ENCODE measurements at regions not wholly inside any gene's neighbourhood (a gene's known extent, or its start where the extent isn't known, plus 50 kb on each side); places are given as distances from the start of the nearest gene placed in this dataset.

GRCh38 chr5:54832858-54833257 is 152.5 kb downstream of the ESM1 start:
- Mint-ChIP-seq H3K27me3 (no peaks in the 10 kb centered on the region), H3K4me3 (peak overlapping the region in 1 of 2 donors; percentile 53), H3K36me3 (peaks cover 0 to 3% of the 10 kb centered on the region in 2 donors), H3K27ac (peak overlapping the region; percentile 93), H3K9me3 (no peaks in the 10 kb centered on the region), H3K4me1 (peaks cover 23 to 37% of the 10 kb centered on the region in 2 donors)
- DNase-seq (peak; percentile 53), ATAC-seq (replicated peaks) (peak; percentile 97 to 98)

GRCh38 chr5:54832045-54832444 is 153.3 kb downstream of the ESM1 start:
- DNase-seq (no peak), ATAC-seq (replicated peaks) (no peak)
- no peak overlapping the region for H3K4me3 Mint-ChIP-seq
- peaks cover 23 to 37% of the 10 kb centered on the region in 2 donors for H3K4me1 Mint-ChIP-seq
- H3K27me3 Mint-ChIP-seq = no peaks in the 10 kb centered on the region
- no peak overlapping the region for H3K27ac Mint-ChIP-seq
- no peaks in the 10 kb centered on the region for H3K9me3 Mint-ChIP-seq
- peaks cover 0 to 3% of the 10 kb centered on the region in 2 donors for H3K36me3 Mint-ChIP-seq

- no peak for ATAC-seq (replicated peaks)
- Mint-ChIP-seq H3K27ac (no peak overlapping the region), H3K36me3 (peaks cover 0 to 3% of the 10 kb centered on the region in 2 donors)
These were observed 154.2 kb downstream of the ESM1 start for GRCh38 chr5:54831233-54831632.

GRCh38 chr5:54829676-54830535 is 155.5 kb downstream of the ESM1 start:
- H3K27me3 Mint-ChIP-seq = no peaks in the 10 kb centered on the region
- no peaks in the 10 kb centered on the region for H3K9me3 Mint-ChIP-seq
- no peak overlapping the region for H3K27ac Mint-ChIP-seq
- ATAC-seq (replicated peaks) = no peak
- H3K36me3 Mint-ChIP-seq = peaks cover 0 to 3% of the 10 kb centered on the region in 2 donors
- no peak for DNase-seq
- peaks cover 17 to 37% of the 10 kb centered on the region in 2 donors for H3K4me1 Mint-ChIP-seq
- no peak overlapping the region for H3K4me3 Mint-ChIP-seq

More at GRCh38 chr5:54831233-54831632, 154.2 kb downstream of the ESM1 start:
- H3K27me3 Mint-ChIP-seq = no peaks in the 10 kb centered on the region
- no peaks in the 10 kb centered on the region for H3K9me3 Mint-ChIP-seq
- peaks cover 21 to 37% of the 10 kb centered on the region in 2 donors for H3K4me1 Mint-ChIP-seq
- DNase-seq = no peak
- no peak overlapping the region for H3K4me3 Mint-ChIP-seq

- ATAC-seq (replicated peaks) (no peak), DNase-seq (no peak)
- H3K36me3 Mint-ChIP-seq = peaks cover 0 to 3% of the 10 kb centered on the region in 2 donors
- H3K9me3 Mint-ChIP-seq = no peaks in the 10 kb centered on the region
- peaks cover 16 to 29% of the 10 kb centered on the region in 2 donors for H3K4me1 Mint-ChIP-seq
- H3K4me3 Mint-ChIP-seq = no peak overlapping the region
- H3K27me3 Mint-ChIP-seq = no peaks in the 10 kb centered on the region
- H3K27ac Mint-ChIP-seq = no peak overlapping the region
These were observed 156.3 kb downstream of the ESM1 start for GRCh38 chr5:54829102-54829501.

DNA sequence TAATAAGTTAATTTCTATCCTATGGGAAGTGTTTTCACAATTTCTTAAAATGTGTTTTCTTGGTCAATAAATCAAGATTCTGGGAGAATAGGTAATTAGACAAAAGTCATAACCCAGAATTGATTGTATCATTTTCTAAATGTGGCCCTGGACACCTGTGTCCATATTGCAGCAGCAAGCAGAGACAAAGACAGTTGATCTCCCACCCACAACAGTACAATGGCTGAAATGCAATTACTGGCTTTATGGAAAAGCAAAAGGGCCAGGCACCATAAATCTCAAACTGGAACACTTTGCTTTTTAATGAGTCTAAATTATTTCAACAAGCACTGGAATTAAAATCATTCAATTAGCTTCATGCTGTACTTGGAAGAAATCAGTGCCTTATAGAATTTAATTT is 157.2 kb downstream of the ESM1 start:
- Mint-ChIP-seq H3K4me3 (no peak overlapping the region), H3K27ac (no peak overlapping the region), H3K36me3 (no peaks in the 10 kb centered on the region), H3K4me1 (peaks cover 8 to 19% of the 10 kb centered on the region in 2 donors), H3K27me3 (no peaks in the 10 kb centered on the region), H3K9me3 (no peaks in the 10 kb centered on the region)
- no peak for DNase-seq
- no peak for ATAC-seq (replicated peaks)

- ATAC-seq (replicated peaks) = no peak
- Mint-ChIP-seq H3K36me3 (no peaks in the 10 kb centered on the region), H3K27ac (no peak overlapping the region), H3K27me3 (no peaks in the 10 kb centered on the region), H3K9me3 (no peaks in the 10 kb centered on the region), H3K4me3 (no peak overlapping the region), H3K4me1 (peaks cover 3 to 16% of the 10 kb centered on the region in 2 donors)
- no peak for DNase-seq
These were observed 160.4 kb downstream of the ESM1 start for GRCh38 chr5:54825005-54825404.

DNA sequence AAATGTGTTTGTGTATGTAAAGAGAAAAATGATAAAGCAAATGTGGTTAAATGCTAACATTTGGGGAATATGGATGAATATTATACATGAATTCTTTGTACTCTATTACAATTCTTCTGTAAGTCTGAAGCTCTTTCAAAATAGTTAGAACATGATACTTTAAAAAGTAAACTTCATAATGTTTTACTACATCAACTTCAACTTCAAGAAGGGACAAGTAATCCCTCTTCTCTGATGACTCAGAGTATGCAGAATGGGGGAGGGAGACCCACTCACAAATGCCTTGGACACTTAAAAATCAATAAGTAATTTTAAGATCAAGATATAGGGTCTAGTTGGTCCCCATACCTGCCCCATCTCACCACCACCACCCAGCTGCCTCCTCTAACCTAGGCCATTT is 162.4 kb downstream of the ESM1 start:
- Mint-ChIP-seq H3K36me3 (no peaks in the 10 kb centered on the region), H3K4me3 (no peak overlapping the region), H3K27me3 (no peaks in the 10 kb centered on the region), H3K4me1 (peaks cover 5 to 13% of the 10 kb centered on the region in 2 donors), H3K9me3 (peaks cover 0 to 1% of the 10 kb centered on the region in 2 donors), H3K27ac (no peak overlapping the region)
- ATAC-seq (replicated peaks) (no peak), DNase-seq (no peak)

DNA sequence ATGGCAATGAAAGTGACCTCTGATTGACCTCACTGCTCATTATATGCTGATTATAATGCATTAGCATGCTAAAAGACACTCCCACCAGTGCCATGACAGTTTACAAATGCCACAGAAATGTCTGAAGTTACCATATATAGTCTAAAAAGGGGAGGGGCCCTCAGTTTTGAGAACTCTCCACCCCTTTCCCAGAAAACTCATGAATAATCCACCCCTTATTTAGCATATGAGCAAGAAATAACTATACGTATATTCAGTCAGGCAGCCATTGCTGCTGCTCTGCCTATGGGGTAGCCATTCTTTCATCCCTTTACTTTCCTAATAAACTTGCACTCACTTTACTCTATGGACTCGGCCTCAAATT is 163.1 kb downstream of the ESM1 start:
- H3K27ac Mint-ChIP-seq = no peak overlapping the region
- no peaks in the 10 kb centered on the region for H3K36me3 Mint-ChIP-seq
- H3K4me1 Mint-ChIP-seq = peaks cover 5 to 13% of the 10 kb centered on the region in 2 donors
- no peak for ATAC-seq (replicated peaks)
- DNase-seq = no peak
- H3K9me3 Mint-ChIP-seq = peaks cover 0 to 1% of the 10 kb centered on the region in 2 donors
- no peaks in the 10 kb centered on the region for H3K27me3 Mint-ChIP-seq
- H3K4me3 Mint-ChIP-seq = no peak overlapping the region

- Mint-ChIP-seq H3K27me3 (no peaks in the 10 kb centered on the region), H3K27ac (peak overlapping the region; percentile 67), H3K9me3 (peaks cover 0 to 1% of the 10 kb centered on the region in 2 donors), H3K4me3 (no peak overlapping the region), H3K36me3 (no peaks in the 10 kb centered on the region), H3K4me1 (peaks cover 5 to 13% of the 10 kb centered on the region in 2 donors)
- ATAC-seq (replicated peaks) (no peak), DNase-seq (no peak)
These were observed 163.7 kb downstream of the ESM1 start for GRCh38 chr5:54821445-54822323.

DNA sequence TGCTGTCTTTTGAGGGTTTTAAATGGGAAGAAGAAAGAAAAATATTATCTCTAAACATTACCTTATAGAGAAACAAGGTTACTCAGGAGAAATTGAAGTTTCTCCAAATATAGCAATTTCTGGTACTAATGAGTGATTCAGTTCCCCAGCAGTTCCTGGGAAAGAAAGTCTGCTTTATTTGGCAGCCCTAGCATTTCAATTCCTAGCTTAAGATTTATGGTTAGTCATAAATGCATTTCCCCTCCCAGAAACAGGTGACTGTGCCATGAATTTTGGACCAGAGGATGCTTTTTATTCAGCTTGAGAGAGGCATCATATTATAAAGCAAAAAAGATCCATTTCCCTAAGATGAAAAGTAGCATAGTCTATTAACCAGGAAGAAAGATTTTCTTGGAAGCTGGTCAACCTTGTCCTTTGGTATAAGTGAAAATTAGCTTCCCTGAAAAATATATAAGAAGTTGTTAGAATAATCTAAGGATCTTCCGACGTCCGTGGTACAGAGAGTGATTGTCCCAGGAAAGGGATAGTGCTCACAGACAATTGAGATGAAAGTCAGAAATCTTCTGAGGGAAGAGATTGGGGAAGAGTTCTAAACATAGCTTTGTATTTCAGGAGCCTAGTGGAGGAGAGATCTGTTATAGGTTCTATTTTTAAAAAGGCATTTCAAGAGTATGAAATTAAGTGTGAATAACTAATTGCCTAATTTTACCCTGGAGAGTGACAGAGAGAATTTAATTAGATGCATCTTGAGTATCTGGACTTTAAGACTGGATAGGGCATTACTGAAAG is 164.9 kb downstream of the ESM1 start:
- Mint-ChIP-seq H3K9me3 (peaks cover 0 to 1% of the 10 kb centered on the region in 2 donors), H3K27me3 (no peaks in the 10 kb centered on the region), H3K36me3 (no peaks in the 10 kb centered on the region), H3K4me1 (peaks cover 5 to 13% of the 10 kb centered on the region in 2 donors), H3K4me3 (no peak overlapping the region), H3K27ac (no peak overlapping the region)
- ATAC-seq (replicated peaks) = no peak
- no peak for DNase-seq

- Mint-ChIP-seq H3K4me3 (no peak overlapping the region), H3K27ac (no peak overlapping the region), H3K27me3 (no peaks in the 10 kb centered on the region), H3K36me3 (no peaks in the 10 kb centered on the region), H3K4me1 (peaks cover 9 to 14% of the 10 kb centered on the region in 2 donors), H3K9me3 (peaks cover 1 to 5% of the 10 kb centered on the region in 2 donors)
- no peak for DNase-seq
- ATAC-seq (replicated peaks) = peak in 1 of 2 donors; percentile 41
These were observed 178.0 kb downstream of the ESM1 start for GRCh38 chr5:54807421-54807820.

DNA sequence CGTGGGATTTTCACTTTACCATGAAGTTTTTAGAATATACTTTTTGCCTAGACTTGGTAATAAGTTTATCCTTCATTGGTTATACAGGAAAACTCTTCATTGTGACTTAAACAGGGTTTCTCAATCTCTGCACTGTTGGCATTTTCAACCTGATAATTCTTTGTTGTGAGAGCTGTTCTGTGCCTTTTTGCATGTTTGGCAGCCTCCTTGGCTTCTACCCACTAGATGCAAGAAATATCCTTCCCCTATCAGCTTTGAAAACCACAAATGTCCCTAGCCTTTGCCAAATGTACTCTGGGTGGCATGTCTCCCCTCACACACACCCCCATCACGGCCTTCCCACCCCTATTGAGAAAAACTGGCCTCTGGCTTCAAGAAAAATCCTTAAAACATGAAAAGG is 180.9 kb downstream of the ESM1 start:
- no peak overlapping the region for H3K27ac Mint-ChIP-seq
- H3K36me3 Mint-ChIP-seq = no peaks in the 10 kb centered on the region
- peaks cover 18 to 35% of the 10 kb centered on the region in 2 donors for H3K4me1 Mint-ChIP-seq
- ATAC-seq (replicated peaks) = no peak
- DNase-seq = no peak
- H3K9me3 Mint-ChIP-seq = peaks cover 0 to 5% of the 10 kb centered on the region in 2 donors
- H3K27me3 Mint-ChIP-seq = no peaks in the 10 kb centered on the region
- no peak overlapping the region for H3K4me3 Mint-ChIP-seq

DNA sequence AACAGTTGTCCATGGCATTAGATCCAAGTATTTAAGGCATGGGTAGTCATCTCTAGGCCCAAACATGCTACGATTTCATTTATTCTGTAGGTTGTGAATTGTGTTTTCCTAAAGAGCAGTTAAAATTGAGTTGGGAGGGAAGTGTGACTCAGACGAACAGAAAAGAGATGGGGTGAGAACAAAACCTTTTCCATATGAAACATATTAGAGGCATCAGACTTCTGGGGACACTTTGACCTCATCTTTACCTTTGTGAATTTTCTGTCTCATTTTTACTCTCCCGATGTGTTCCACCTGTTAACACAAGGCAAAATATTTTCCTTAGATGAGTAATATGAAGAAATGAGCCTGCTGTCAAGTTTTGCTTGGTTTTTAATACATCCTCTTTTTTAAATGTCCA is 181.3 kb downstream of the ESM1 start:
- no peak for ATAC-seq (replicated peaks)
- Mint-ChIP-seq H3K4me3 (no peak overlapping the region), H3K36me3 (no peaks in the 10 kb centered on the region), H3K9me3 (peaks cover 0 to 5% of the 10 kb centered on the region in 2 donors), H3K4me1 (peaks cover 19 to 36% of the 10 kb centered on the region in 2 donors), H3K27ac (no peak overlapping the region), H3K27me3 (no peaks in the 10 kb centered on the region)
- no peak for DNase-seq
